HepG2 (cell line): ENCODE measurements at regions not wholly inside any gene's neighbourhood (a gene's known extent, or its start where the extent isn't known, plus 50 kb on each side); places are given as distances from the start of the nearest gene placed in this dataset.

Experiments
- ATAC-seq: fragments of 200-7000 bp; cut with Tn5 transposase; 3 replicates; pipeline ENCODE4 v1.9.1; 2020; ENCODE audit warnings: mild to moderate bottlenecking, moderate library complexity
- BruUV-seq: library from RNA; stranded (reverse); fragments of 400-500 nt; replicated peaks from 2 replicates; lab custom pipeline; 2021; lab: Mats Ljungman, UMichigan
- CTCF ChIA-PET: fragments of 300-600 bp; formaldehyde crosslinking; extraction: SDS; loops from one replicate; lab custom pipeline; 2021; ENCODE audit warnings: low total read pairs, inconsistent platforms, low intra/inter-chr PET ratio; lab: Yijun Ruan, JAX
- POLR2A ChIA-PET: fragments of 350-600 bp; sonication (Branson Sonifier 250); formaldehyde crosslinking; loops from one replicate; lab custom pipeline; 2020; ENCODE audit warnings: antibody characterized with exemption, inconsistent platforms; lab: Yijun Ruan, JAX
- DNase-seq: peaks from one replicate; pipeline ENCODE4 v3.0.0-alpha.2; 2015; ENCODE audit warnings: low spot score
- FAIRE-seq: peaks from 3 replicates; lab custom pipeline; 2011; peaks lifted over from hg19 to GRCh38; lab: Jason Lieb, UNC
- H2AFZ ChIP-seq: one replicate; pipeline ENCODE4 v1.6.1; 2011; ENCODE audit warnings: low read length, inconsistent platforms
- H3K27ac ChIP-seq: fragments of 300-600 bp; 3 replicates; pipeline ENCODE4 v1.8.0; 2011; ENCODE audit warnings: mixed run types, mild to moderate bottlenecking, mixed read lengths, low read length, inconsistent platforms; ENCODE audit not compliant: insufficient read depth; ENCODE audit errors: extremely low read length
- H3K27me3 ChIP-seq, 2 experiments: fragments of 200-600 bp in 1 of 2; 2 replicates in 1 of 2; 3 replicates in 1 of 2; pipeline versions ENCODE4 v1.6.0 to v1.8.0; 2011; ENCODE audit warnings: low read length in 2 of 2, mild to moderate bottlenecking in 2 of 2, moderate library complexity in 2 of 2, inconsistent platforms in 1 of 2; ENCODE audit not compliant: insufficient read depth in 2 of 2, control insufficient read depth in 1 of 2
- H3K36me3 ChIP-seq, 2 experiments: fragments of 200-600 bp in 1 of 2; replicated peaks in 1 of 2; 2 replicates in 1 of 2; 3 replicates in 1 of 2; pipeline versions ENCODE4 v1.5.1 to v1.8.0; 2011; ENCODE audit warnings: low read length in 2 of 2, inconsistent platforms in 1 of 2; ENCODE audit not compliant: insufficient read depth in 2 of 2, control insufficient read depth in 1 of 2
- H3K4me1 ChIP-seq: 2 replicates; pipeline ENCODE4 v1.5.1; 2012; ENCODE audit warnings: low read length, inconsistent platforms; ENCODE audit not compliant: insufficient read depth
- H3K4me2 ChIP-seq: 2 replicates; pipeline ENCODE4 v1.6.0; 2011; ENCODE audit warnings: low read depth, low read length, inconsistent platforms
- H3K4me3 ChIP-seq, 3 experiments: fragments of 200-600 bp in 1 of 3; sonication (generic), shearing (Covaris generic) in 1 of 3; replicated peaks in 1 of 3; 2 replicates each; pipeline ENCODE4 v1.5.1; 2011 to 2016; ENCODE audit warnings: low read length in 3 of 3, inconsistent platforms in 2 of 3, low read depth in 2 of 3, mild to moderate bottlenecking in 2 of 3, control low read depth in 1 of 3, mixed read lengths in 1 of 3; ENCODE audit not compliant: insufficient read depth in 1 of 3
- H3K79me2 ChIP-seq: one replicate; pipeline ENCODE4 v1.6.1; 2011; ENCODE audit warnings: low read length, inconsistent platforms; ENCODE audit not compliant: insufficient read depth
- H3K9ac ChIP-seq: 2 replicates; pipeline ENCODE4 v1.6.0; 2011; ENCODE audit warnings: mild to moderate bottlenecking, low read depth, low read length, inconsistent platforms; ENCODE audit not compliant: insufficient read depth
- H3K9me3 ChIP-seq: 2 replicates; pipeline ENCODE4 v1.5.1; 2012; ENCODE audit warnings: mild to moderate bottlenecking, low read length
- H4K20me1 ChIP-seq: 2 replicates; pipeline ENCODE4 v1.6.0; 2011; ENCODE audit warnings: inconsistent platforms, mild to moderate bottlenecking, low read length, moderate library complexity; ENCODE audit not compliant: insufficient read depth
- ARNTL ChIP-seq: sonication (generic); formaldehyde crosslinking; IDR thresholded peaks from 2 replicates; pipeline ENCODE4 v1.4.0; 2020; ENCODE audit warnings: mild to moderate bottlenecking, missing genetic modification reagents
- EED ChIP-seq: sonication (generic); formaldehyde crosslinking; IDR thresholded peaks from 2 replicates; pipeline ENCODE4 v1.5.0; 2020; ENCODE audit warnings: mild to moderate bottlenecking, missing genetic modification reagents
- KAT7 ChIP-seq: IDR thresholded peaks from 2 replicates; pipeline ENCODE4 v1.6.1; 2018; ENCODE audit warnings: borderline replicate concordance, missing compliant biosample characterization
- KDM6A ChIP-seq: IDR thresholded peaks from 2 replicates; pipeline ENCODE4 v1.6.1; 2016; ENCODE audit warnings: low read depth
- MBD4 ChIP-seq: IDR thresholded peaks from 2 replicates; pipeline ENCODE4 v1.6.1; 2012; ENCODE audit warnings: low read length, inconsistent platforms, borderline replicate concordance
- ZFP91 ChIP-seq: sonication (generic); formaldehyde crosslinking; IDR thresholded peaks from 2 replicates; pipeline ENCODE4 v1.9.0; 2022; ENCODE audit warnings: missing genetic modification reagents, mild to moderate bottlenecking, borderline replicate concordance
- ZNF512 ChIP-seq: sonication (generic); formaldehyde crosslinking; IDR thresholded peaks from 2 replicates; pipeline ENCODE4 v1.4.0; 2020; ENCODE audit warnings: mild to moderate bottlenecking, missing genetic modification reagents
- ZNF546 ChIP-seq: sonication (generic); formaldehyde crosslinking; conservative IDR thresholded peaks from 2 replicates; pipeline ENCODE4 v1.8.1; 2023; ENCODE audit warnings: mild to moderate bottlenecking, missing genetic modification reagents
- WGBS: methylation state at CpG from one replicate; pipeline ENCODE4 v1.1.6; 2017; ENCODE audit warnings: low lambda C conversion rate; 5-methylcytosine and 5-hydroxymethylcytosine counted together
- in situ Hi-C: cut with HindIII; loops from 2 replicates; pipeline ENCODE4 v1.10.0; 2017; ENCODE audit warnings: low pct_unique_long_range_greater_than_20kb; ENCODE audit not compliant: extremely low pct_ligation_motif_present
- intact Hi-C: fragments of 100-400 bp; cut with micrococcal nuclease; formaldehyde crosslinking; loops from one replicate; pipeline ENCODE4 v1.10.0; 2022; ENCODE audit not compliant: unreplicated experiment

GRCh38 chr2:118223511-118223991 is 135.3 kb downstream of the INSIG2 start:
- Histone ChIP-seq H4K20me1 (peaks cover 5% of the 10 kb centered on the region; the same call in 1 of the 2 replicates), H3K27ac (no peak overlapping the region), H3K79me2 (no peaks in the 10 kb centered on the region), H3K4me2 (no peak overlapping the region), H2AFZ (no peak overlapping the region), H3K4me3 (no peak overlapping the region), H3K4me1 (no peaks in the 10 kb centered on the region), H3K27me3 (peaks cover 2 to 14% of the 10 kb centered on the region in 2 experiments; a peak in 3 of 5 replicates), H3K36me3 (no peaks in the 10 kb centered on the region), H3K9ac (no peak overlapping the region), H3K9me3 (no peaks in the 10 kb centered on the region)
- no TSS peak for BruUV-seq
- ATAC-seq (no peak), FAIRE-seq (no peak), DNase-seq (no peak)
- TF ChIP-seq ZNF546 (CRISPR knock-in tag): no peak
- TF ChIP-seq ARNTL: no peak
- TF ChIP-seq MBD4: no peak
- TF ChIP-seq ZFP91 (CRISPR knock-in tag): no peak
- no peak for TF ChIP-seq KDM6A
- TF ChIP-seq KAT7 (CRISPR knock-in tag): no peak
- TF ChIP-seq EED: no peak
- TF ChIP-seq ZNF512 (CRISPR knock-in tag): no peak
- in situ Hi-C loops: loop anchor here (5.0 kb wide), 1 partner anchor 639 kb away; no protein-coding TSS in a partner anchor
- CTCF ChIA-PET: interaction anchor here (2.5 to 3.1 kb wide), 2 partner anchors 632 to 641 kb away, joined by 20 to 29 read pairs; no protein-coding TSS in a partner anchor
- POLR2A ChIA-PET: no interaction called here
- intact Hi-C loops: loop anchor here (5.0 to 10.0 kb wide), 2 partner anchors 101 to 176 kb away; no protein-coding TSS in a partner anchor
- WGBS: 42% methylated on average over 25 of the region's 25 CpGs
